Activated CD4-positive, alpha-beta T cell treated with anti-CD3 and anti-CD28 coated beads, Interleukin-2, amount 10 ng/mL, durations not matched to agents 7 days and 5 days (primary cell): ENCODE measurements at regions not wholly inside any gene's neighbourhood (a gene's known extent, or its start where the extent isn't known, plus 50 kb on each side); places are given as distances from the start of the nearest gene placed in this dataset.
"Not testable (repeated sequence)": the region's sequence is repeated elsewhere in the genome, so short reads cannot be mapped to it uniquely, and the experiment has no call there.

Experiments
- CTCF ChIA-PET: fragments of 350-600 bp; sonication (Branson Sonifier 250); formaldehyde crosslinking; loops from one replicate; lab custom pipeline; 2021; ENCODE audit warnings: antibody characterized with exemption; lab: Charles Lee
- POLR2A ChIA-PET: fragments of 350-600 bp; sonication (Branson Sonifier 250); formaldehyde crosslinking; loops from one replicate; lab custom pipeline; 2021; ENCODE audit warnings: antibody characterized with exemption; lab: Charles Lee
- DNase-seq: peaks from one replicate; pipeline ENCODE4 v3.0.0-alpha.2; 2020
- H3K27ac Mint-ChIP-seq: one replicate; pipeline ENCODE4 v1.8.0; 2021; ENCODE audit warnings: mild to moderate bottlenecking, moderate library complexity, mixed read lengths
- H3K27me3 Mint-ChIP-seq: one replicate; pipeline ENCODE4 v1.8.0; 2021; ENCODE audit warnings: mixed read lengths
- H3K36me3 Mint-ChIP-seq: one replicate; pipeline ENCODE4 v1.8.0; 2021; ENCODE audit warnings: low read depth, mixed read lengths
- H3K4me1 Mint-ChIP-seq: one replicate; pipeline ENCODE4 v1.8.0; 2021; ENCODE audit warnings: mixed read lengths
- H3K4me3 Mint-ChIP-seq: one replicate; pipeline ENCODE4 v1.8.0; 2021; ENCODE audit warnings: mild to moderate bottlenecking, moderate library complexity, mixed read lengths
- H3K9me3 Mint-ChIP-seq: one replicate; pipeline ENCODE4 v1.8.0; 2021; ENCODE audit warnings: mixed read lengths

DNA sequence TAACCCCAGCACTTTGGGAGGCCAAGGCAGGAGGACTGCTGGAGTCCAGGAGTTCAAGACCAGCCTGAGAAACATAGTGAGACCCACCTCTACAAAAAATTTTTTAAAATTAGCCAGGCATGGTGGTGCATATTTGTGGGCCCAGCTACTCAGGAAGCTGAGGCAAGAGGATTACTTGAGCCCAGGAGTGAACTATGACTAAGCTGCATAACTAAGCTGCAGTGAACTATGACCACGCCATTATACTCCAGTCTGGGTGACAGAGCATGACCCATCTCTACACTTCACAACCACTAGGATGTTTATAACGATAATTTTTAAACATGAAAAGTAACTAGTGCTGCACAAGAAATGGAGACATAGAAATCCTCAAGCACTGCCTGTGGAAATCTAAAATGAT is 352.7 kb upstream of the SGCG start:
- Mint-ChIP-seq H3K27ac (no peak overlapping the region), H3K4me3 (no peak overlapping the region), H3K27me3 (no peaks in the 10 kb centered on the region), H3K9me3 (no peaks in the 10 kb centered on the region), H3K36me3 (no peaks in the 10 kb centered on the region), H3K4me1 (no peaks in the 10 kb centered on the region)
- CTCF ChIA-PET: no interaction called here
- POLR2A ChIA-PET: no interaction called here
- DNase-seq: no peak

DNA sequence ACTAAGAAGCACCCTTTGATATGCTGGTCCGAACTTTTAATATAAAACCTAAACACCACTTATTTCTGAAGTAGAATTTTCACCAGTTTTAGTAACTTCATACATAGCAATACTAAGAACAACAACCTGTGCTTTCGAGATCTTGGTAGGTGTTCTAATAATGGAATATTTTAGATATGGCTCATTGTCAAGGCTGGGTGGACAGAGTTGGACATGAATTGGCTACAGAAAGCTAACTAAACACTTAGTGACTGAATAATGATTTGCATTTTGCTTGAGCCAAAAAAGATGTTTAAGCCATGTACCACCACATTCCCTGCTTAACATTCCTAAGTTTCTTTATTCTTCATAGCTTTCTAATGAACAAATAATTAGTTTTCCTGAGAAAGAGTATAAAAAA is 344.3 kb upstream of the SGCG start:
- CTCF ChIA-PET: no interaction called here
- POLR2A ChIA-PET: no interaction called here
- Mint-ChIP-seq H3K27me3 (peaks cover 27% of the 10 kb centered on the region), H3K36me3 (no peaks in the 10 kb centered on the region), H3K9me3 (no peaks in the 10 kb centered on the region), H3K4me1 (no peaks in the 10 kb centered on the region), H3K27ac (no peak overlapping the region), H3K4me3 (no peak overlapping the region)
- DNase-seq: no peak

DNA sequence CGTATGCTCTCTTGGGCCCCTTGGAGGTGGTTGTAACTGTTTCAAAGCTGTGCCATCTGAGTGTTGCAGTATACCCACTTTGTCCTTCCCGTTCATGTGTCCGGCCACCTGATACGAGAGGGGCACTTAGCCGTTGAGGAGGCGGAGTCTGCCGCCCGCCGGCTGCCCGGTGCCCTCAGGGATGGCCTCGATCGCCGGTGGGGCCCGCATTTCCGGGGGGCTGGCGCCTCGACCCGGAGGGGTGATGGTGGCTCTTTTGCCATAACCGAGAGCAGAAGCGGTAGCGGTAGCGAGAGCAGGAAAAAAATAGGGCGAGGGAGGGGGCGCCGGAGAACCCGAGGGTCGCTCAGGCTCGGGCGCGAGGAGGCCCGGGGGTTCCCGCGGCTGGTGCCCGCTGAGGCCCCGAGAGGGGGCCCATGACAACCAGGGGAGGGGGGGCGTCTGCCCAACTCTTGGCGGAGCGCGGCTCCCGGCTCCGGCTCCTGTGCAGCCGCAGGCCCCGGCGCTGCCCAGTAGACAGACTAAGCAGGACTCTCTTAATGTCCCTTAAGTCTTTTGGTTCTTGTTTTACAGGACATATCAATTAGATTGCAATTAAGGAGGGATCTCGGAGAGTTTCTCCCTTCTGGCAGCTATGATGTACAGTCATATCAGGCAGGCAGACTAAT is 342.7 kb upstream of the SGCG start:
- no peak overlapping the region for H3K27ac Mint-ChIP-seq
- CTCF ChIA-PET: no interaction called here
- no peaks in the 10 kb centered on the region for H3K36me3 Mint-ChIP-seq
- no peak overlapping the region for H3K4me3 Mint-ChIP-seq
- no peaks in the 10 kb centered on the region for H3K4me1 Mint-ChIP-seq
- no peaks in the 10 kb centered on the region for H3K9me3 Mint-ChIP-seq
- POLR2A ChIA-PET: no interaction called here
- DNase-seq: no peak
- peaks cover 27% of the 10 kb centered on the region for H3K27me3 Mint-ChIP-seq

DNA sequence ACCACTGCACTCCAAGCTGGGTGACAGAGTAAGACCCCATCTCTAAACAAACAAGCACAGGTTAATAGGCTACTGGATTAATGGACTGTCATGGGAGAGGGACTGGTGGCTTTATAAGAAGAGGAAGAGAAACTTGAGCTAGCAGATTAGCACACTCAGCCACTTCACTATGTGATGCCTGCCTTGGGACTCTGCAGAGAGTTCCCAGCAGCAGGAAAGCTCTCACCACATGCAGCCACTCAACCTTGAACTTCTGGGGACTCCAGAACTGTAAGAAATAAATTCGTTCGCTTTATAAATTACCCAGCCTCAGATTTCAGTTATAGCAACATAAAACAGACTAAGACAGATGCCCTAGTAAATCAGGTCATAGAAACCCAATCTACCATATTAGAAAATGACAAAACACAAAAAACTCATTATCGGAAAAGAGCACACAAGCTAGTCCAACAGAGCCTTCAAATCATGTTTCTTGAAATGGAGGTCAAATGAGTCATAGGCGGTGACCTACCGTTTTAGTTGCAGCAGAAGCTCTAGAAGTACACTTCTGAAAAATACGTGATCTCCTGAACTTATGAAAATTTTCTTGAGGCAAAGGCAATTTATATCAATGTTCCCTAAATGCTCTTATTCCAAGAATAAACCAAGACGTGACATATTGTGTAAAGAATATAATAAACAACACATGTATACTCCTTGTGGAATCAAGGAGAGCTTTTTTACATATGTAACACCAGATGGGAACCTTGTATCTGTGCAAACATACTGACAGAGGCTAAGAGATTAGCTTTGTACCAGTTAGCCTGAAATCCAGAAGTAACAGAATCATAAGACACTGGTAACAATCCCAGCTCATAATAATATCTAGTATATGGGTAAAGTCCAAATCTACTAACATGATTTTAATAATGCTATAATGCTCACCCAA is 340.9 kb upstream of the SGCG start:
- no peak for DNase-seq
- Mint-ChIP-seq H3K27me3 (peaks cover 27% of the 10 kb centered on the region), H3K4me1 (no peaks in the 10 kb centered on the region), H3K36me3 (no peaks in the 10 kb centered on the region), H3K27ac (no peak overlapping the region), H3K4me3 (no peak overlapping the region), H3K9me3 (no peaks in the 10 kb centered on the region)
- ChIA-PET CTCF (no interaction called here), POLR2A (no interaction called here)

DNA sequence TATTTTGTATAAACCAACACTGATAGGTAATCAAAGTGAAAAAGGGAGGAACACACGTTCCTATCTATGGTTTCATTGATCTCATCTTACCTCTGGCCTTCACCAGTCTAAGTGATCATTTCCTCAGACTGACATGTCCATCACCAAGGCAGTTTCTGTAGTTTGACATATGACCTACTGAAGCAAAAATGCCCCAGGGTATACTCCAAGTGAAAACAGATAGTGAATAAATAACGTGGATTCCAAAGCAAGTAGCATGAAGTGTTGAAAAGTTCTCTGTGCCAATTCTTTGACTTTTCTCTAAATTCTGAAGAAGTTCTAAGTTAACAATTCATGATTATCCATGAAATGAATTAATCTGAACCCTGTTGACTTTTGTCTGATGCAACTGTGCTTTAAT is 334.2 kb upstream of the SGCG start:
- Mint-ChIP-seq H3K9me3 (no peaks in the 10 kb centered on the region), H3K36me3 (no peaks in the 10 kb centered on the region), H3K4me3 (no peak overlapping the region), H3K27me3 (no peaks in the 10 kb centered on the region), H3K27ac (no peak overlapping the region), H3K4me1 (no peaks in the 10 kb centered on the region)
- ChIA-PET POLR2A (no interaction called here), CTCF (no interaction called here)
- no peak for DNase-seq

DNA sequence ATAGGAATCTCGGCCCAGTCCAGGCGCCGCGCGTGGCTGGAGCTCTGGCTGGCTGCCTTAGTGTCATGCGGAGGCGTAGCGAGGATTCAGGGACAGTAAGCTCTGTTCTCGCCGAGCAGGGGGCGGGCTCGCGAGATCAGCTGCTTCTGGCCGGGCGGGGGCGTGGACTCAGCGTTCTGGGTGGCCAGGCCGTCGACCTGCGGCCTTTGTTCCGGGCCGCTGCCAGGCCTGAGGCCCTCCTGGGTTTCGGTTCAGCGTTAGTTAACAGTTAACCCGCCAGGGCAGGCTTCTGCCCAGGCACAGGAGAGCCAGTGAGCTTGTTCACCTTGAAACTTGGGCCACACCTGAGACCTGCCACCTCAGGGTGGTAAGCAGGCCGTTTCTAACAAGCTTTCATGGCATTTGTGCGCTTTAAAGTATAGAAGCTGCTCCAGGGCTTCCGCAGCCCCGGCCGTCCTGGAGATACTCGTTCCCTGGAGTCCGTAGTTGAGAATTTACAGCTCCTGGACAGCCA is 332.2 kb upstream of the SGCG start:
- CTCF ChIA-PET: no interaction called here
- H3K27ac Mint-ChIP-seq: no peak overlapping the region
- no peaks in the 10 kb centered on the region for H3K36me3 Mint-ChIP-seq
- H3K4me3 Mint-ChIP-seq: no peak overlapping the region
- no peak for DNase-seq
- POLR2A ChIA-PET: no interaction called here
- no peaks in the 10 kb centered on the region for H3K4me1 Mint-ChIP-seq
- H3K27me3 Mint-ChIP-seq: no peaks in the 10 kb centered on the region
- H3K9me3 Mint-ChIP-seq: no peaks in the 10 kb centered on the region

DNA sequence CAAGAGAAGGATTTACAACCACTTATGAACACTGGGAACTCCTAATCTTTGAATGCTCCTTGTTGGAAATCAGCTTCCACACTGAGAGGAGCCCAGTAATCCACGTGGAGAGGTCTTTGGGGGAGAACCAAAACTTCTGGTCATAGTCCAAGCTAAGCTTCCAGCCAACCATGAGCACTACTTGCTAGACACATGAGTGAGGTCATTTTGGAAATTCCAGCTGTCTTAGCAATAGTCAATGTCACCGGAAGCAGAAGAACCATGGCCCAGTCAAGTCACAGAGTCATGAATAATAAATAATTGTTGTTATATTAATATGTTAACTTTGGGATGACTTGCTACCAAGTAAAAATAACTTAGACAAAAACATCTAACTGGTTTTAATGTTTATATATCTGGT is 324.9 kb upstream of the SGCG start:
- Mint-ChIP-seq H3K4me1 (no peaks in the 10 kb centered on the region), H3K9me3 (no peaks in the 10 kb centered on the region), H3K27me3 (no peaks in the 10 kb centered on the region), H3K4me3 (no peak overlapping the region), H3K27ac (no peak overlapping the region), H3K36me3 (no peaks in the 10 kb centered on the region)
- CTCF ChIA-PET: no interaction called here
- POLR2A ChIA-PET: no interaction called here
- DNase-seq: no peak

DNA sequence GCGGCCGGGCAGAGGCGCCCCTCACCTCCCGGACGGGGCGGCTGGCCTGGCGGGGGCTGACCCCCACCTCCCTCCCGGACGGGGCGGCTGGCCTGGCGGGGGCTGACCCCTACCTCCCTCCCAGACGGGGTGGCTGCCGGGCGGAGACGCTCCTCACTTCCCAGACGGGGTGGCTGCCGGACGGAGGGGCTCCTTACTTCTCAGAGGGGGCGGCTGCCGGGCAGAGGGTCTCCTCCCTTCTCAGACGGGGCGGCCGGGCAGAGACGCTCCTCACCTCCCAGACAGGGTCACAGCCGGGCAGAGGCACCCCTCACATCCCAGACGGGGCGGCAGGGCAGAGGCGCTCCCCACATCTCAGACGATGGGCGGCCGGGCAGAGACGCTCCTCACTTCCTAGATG is 321.8 kb upstream of the SGCG start:
- POLR2A ChIA-PET, DNase-seq, H3K27ac Mint-ChIP-seq, H3K36me3 Mint-ChIP-seq, H3K4me3 Mint-ChIP-seq, H3K27me3 Mint-ChIP-seq, CTCF ChIA-PET, H3K4me1 Mint-ChIP-seq, H3K9me3 Mint-ChIP-seq: not testable (repeated sequence)

DNA sequence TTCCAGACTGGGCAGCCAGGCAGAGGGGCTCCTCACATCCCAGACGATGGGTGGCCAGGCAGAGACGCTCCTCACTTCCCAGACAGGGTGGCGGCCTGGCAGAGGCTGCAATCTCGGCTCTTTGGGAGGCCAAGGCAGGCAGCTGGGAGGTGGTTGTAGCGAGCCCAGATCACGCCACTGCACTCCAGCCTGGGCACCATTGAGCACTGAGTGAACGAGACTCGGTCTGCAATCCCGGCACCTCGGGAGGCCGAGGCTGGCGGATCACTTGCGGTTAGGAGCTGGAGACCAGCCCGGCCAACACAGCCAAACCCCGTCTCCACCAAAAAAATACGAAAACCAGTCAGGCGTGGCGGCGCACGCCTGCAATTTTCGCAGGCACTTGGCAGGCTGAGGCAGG is 321.4 kb upstream of the SGCG start:
- H3K4me3 Mint-ChIP-seq, CTCF ChIA-PET, H3K36me3 Mint-ChIP-seq, H3K4me1 Mint-ChIP-seq, H3K27ac Mint-ChIP-seq, DNase-seq, H3K27me3 Mint-ChIP-seq, POLR2A ChIA-PET, H3K9me3 Mint-ChIP-seq: not testable (repeated sequence)

DNA sequence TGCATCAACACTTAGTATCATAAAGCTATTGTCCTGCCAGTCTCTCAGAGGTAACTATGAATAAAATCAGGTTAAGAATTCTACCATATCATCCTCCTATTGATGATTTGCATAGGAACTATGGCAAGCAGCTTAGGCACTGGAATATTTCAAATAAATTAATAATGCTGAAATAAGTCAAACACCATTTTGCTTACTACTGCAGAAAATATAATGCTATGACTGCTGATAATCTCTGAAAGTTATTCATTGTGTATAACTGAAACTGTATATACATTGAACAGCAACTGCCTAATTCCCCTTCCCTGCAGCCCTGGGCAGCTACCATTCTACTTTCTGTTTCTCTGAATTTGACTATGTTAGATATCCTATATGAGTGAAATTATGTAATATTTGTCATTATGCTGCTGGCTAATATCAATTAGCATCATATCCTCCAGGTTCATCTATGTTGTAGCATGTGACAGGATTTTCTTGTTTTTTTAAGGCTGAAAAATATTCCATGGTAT is 318.8 kb upstream of the SGCG start:
- no peak overlapping the region for H3K4me3 Mint-ChIP-seq
- H3K9me3 Mint-ChIP-seq: no peaks in the 10 kb centered on the region
- no peak for DNase-seq
- H3K4me1 Mint-ChIP-seq: no peaks in the 10 kb centered on the region
- ChIA-PET CTCF (no interaction called here), POLR2A (no interaction called here)
- H3K36me3 Mint-ChIP-seq: no peaks in the 10 kb centered on the region
- no peaks in the 10 kb centered on the region for H3K27me3 Mint-ChIP-seq
- no peak overlapping the region for H3K27ac Mint-ChIP-seq

DNA sequence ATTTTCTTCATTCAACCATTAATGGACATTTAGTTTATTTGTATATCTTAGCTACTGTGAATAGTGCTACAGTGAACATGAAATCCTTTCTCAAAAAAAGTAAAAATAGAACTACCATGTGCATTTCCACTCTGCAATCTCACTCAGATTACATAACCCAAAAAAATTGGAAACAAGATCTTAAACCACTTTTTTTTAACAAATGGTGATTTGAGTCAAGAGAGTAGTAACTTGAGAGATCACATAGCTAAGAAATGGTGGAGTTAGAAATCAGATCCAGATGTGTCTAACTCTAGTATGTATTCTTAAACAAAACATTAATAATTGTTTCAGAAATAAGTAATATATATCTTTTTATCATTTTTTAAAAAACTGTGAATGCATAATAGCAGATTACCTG is 318.3 kb upstream of the SGCG start:
- POLR2A ChIA-PET: no interaction called here
- CTCF ChIA-PET: no interaction called here

DNA sequence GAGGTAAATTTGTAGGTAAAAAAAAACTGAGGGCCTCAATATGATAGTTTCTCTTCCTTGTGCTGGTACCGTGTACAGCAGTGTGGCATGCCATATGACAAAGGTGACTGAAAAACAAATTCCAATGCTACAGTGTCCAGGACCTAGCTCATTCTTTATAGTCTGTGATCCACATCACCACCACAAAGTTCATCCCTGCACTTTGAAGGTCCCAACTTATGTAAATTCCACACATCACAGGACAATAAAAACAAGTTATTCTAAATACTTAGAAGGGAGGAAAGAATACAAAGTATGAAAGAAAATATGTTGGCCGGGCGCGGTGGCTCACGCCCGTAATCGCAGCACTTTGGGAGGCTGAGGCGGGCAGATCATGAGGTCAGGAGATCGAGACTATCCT is 314.6 kb upstream of the SGCG start:
- no peaks in the 10 kb centered on the region for H3K27me3 Mint-ChIP-seq
- POLR2A ChIA-PET: no interaction called here

More for the DNA sequence above, 318.3 kb upstream of the SGCG start:
- Mint-ChIP-seq H3K36me3 (no peaks in the 10 kb centered on the region), H3K27ac (no peak overlapping the region), H3K4me1 (no peaks in the 10 kb centered on the region), H3K4me3 (no peak overlapping the region), H3K27me3 (no peaks in the 10 kb centered on the region), H3K9me3 (no peaks in the 10 kb centered on the region)
- no peak for DNase-seq

DNA sequence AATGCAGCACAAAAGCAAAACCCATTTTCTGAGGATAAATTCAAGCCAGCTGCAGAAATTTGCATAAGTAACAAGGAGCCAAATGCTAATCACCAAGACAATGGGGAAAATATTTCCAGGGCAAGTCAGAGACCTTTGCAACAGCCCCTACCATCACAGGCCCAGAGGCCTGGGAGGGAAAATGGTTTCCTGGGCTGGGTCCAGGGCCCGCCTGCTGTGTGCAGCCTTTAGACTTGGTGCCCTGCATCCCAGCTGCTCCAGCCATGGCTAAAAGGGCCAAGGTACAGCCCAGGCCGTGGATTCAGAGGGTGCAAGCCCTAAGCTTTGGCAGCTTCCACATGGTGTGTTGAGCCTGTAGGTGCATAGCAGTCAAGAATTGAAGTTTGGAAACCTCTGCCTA is 309.5 kb upstream of the SGCG start:
- Mint-ChIP-seq H3K27ac (no peak overlapping the region), H3K27me3 (no peaks in the 10 kb centered on the region), H3K9me3 (peaks cover 4% of the 10 kb centered on the region), H3K36me3 (no peaks in the 10 kb centered on the region), H3K4me3 (no peak overlapping the region), H3K4me1 (no peaks in the 10 kb centered on the region)
- DNase-seq: no peak
- ChIA-PET POLR2A (no interaction called here), CTCF (no interaction called here)

More for the DNA sequence above, 314.6 kb upstream of the SGCG start:
- CTCF ChIA-PET: no interaction called here
- DNase-seq: no peak
- H3K4me3 Mint-ChIP-seq: no peak overlapping the region
- H3K36me3 Mint-ChIP-seq: no peaks in the 10 kb centered on the region
- no peak overlapping the region for H3K27ac Mint-ChIP-seq
- no peaks in the 10 kb centered on the region for H3K4me1 Mint-ChIP-seq
- no peaks in the 10 kb centered on the region for H3K9me3 Mint-ChIP-seq
